HepG2 (cell line): ENCODE measurements at regions not wholly inside any gene's neighbourhood (a gene's known extent, or its start where the extent isn't known, plus 50 kb on each side); places are given as distances from the start of the nearest gene placed in this dataset.

ENCODE experiments used
- ATAC-seq: fragments of 200-7000 bp; cut with Tn5 transposase; 3 replicates; pipeline ENCODE4 v1.9.1; 2020; ENCODE audit warnings: mild to moderate bottlenecking, moderate library complexity
- BruUV-seq: library from RNA; stranded (reverse); fragments of 400-500 nt; replicated peaks from 2 replicates; lab custom pipeline; 2021; lab: Mats Ljungman, UMichigan
- CTCF ChIA-PET: fragments of 300-600 bp; formaldehyde crosslinking; extraction: SDS; loops from one replicate; lab custom pipeline; 2021; ENCODE audit warnings: low total read pairs, inconsistent platforms, low intra/inter-chr PET ratio; lab: Yijun Ruan, JAX
- POLR2A ChIA-PET: fragments of 350-600 bp; sonication (Branson Sonifier 250); formaldehyde crosslinking; loops from one replicate; lab custom pipeline; 2020; ENCODE audit warnings: antibody characterized with exemption, inconsistent platforms; lab: Yijun Ruan, JAX
- DNase-seq: peaks from one replicate; pipeline ENCODE4 v3.0.0-alpha.2; 2015; ENCODE audit warnings: low spot score
- FAIRE-seq: peaks from 3 replicates; lab custom pipeline; 2011; peaks lifted over from hg19 to GRCh38; lab: Jason Lieb, UNC
- H2AFZ ChIP-seq: one replicate; pipeline ENCODE4 v1.6.1; 2011; ENCODE audit warnings: low read length, inconsistent platforms
- H3K27ac ChIP-seq: fragments of 300-600 bp; 3 replicates; pipeline ENCODE4 v1.8.0; 2011; ENCODE audit warnings: mixed run types, mild to moderate bottlenecking, mixed read lengths, low read length, inconsistent platforms; ENCODE audit not compliant: insufficient read depth; ENCODE audit errors: extremely low read length
- H3K27me3 ChIP-seq, 2 experiments: fragments of 200-600 bp in 1 of 2; 2 replicates in 1 of 2; 3 replicates in 1 of 2; pipeline versions ENCODE4 v1.6.0 to v1.8.0; 2011; ENCODE audit warnings: low read length in 2 of 2, mild to moderate bottlenecking in 2 of 2, moderate library complexity in 2 of 2, inconsistent platforms in 1 of 2; ENCODE audit not compliant: insufficient read depth in 2 of 2, control insufficient read depth in 1 of 2
- H3K36me3 ChIP-seq, 2 experiments: fragments of 200-600 bp in 1 of 2; replicated peaks in 1 of 2; 2 replicates in 1 of 2; 3 replicates in 1 of 2; pipeline versions ENCODE4 v1.5.1 to v1.8.0; 2011; ENCODE audit warnings: low read length in 2 of 2, inconsistent platforms in 1 of 2; ENCODE audit not compliant: insufficient read depth in 2 of 2, control insufficient read depth in 1 of 2
- H3K4me1 ChIP-seq: 2 replicates; pipeline ENCODE4 v1.5.1; 2012; ENCODE audit warnings: low read length, inconsistent platforms; ENCODE audit not compliant: insufficient read depth
- H3K4me2 ChIP-seq: 2 replicates; pipeline ENCODE4 v1.6.0; 2011; ENCODE audit warnings: low read depth, low read length, inconsistent platforms
- H3K4me3 ChIP-seq, 3 experiments: fragments of 200-600 bp in 1 of 3; sonication (generic), shearing (Covaris generic) in 1 of 3; replicated peaks in 1 of 3; 2 replicates each; pipeline ENCODE4 v1.5.1; 2011 to 2016; ENCODE audit warnings: low read length in 3 of 3, inconsistent platforms in 2 of 3, low read depth in 2 of 3, mild to moderate bottlenecking in 2 of 3, control low read depth in 1 of 3, mixed read lengths in 1 of 3; ENCODE audit not compliant: insufficient read depth in 1 of 3
- H3K79me2 ChIP-seq: one replicate; pipeline ENCODE4 v1.6.1; 2011; ENCODE audit warnings: low read length, inconsistent platforms; ENCODE audit not compliant: insufficient read depth
- H3K9ac ChIP-seq: 2 replicates; pipeline ENCODE4 v1.6.0; 2011; ENCODE audit warnings: mild to moderate bottlenecking, low read depth, low read length, inconsistent platforms; ENCODE audit not compliant: insufficient read depth
- H3K9me3 ChIP-seq: 2 replicates; pipeline ENCODE4 v1.5.1; 2012; ENCODE audit warnings: mild to moderate bottlenecking, low read length
- H4K20me1 ChIP-seq: 2 replicates; pipeline ENCODE4 v1.6.0; 2011; ENCODE audit warnings: inconsistent platforms, mild to moderate bottlenecking, low read length, moderate library complexity; ENCODE audit not compliant: insufficient read depth
- ASH2L ChIP-seq: fragments of 300-600, 200-600 bp; sonication (generic); IDR thresholded peaks from 2 replicates; pipeline ENCODE4 v1.7.0; 2017; ENCODE audit warnings: low read depth, mild to moderate bottlenecking, moderate library complexity, mixed read lengths, low read length; ENCODE audit not compliant: insufficient read length
- ATF7 ChIP-seq, 2 experiments: fragments of 450-650 bp in 1 of 2; sonication (generic) in 1 of 2; formaldehyde crosslinking in 1 of 2; IDR thresholded peaks; 2 replicates each; pipeline versions ENCODE4 v1.4.0 to v1.6.1; 2016 to 2020; ENCODE audit warnings: antibody characterized with exemption in 1 of 2, mild to moderate bottlenecking in 1 of 2, missing genetic modification reagents in 1 of 2
- ERF ChIP-seq: IDR thresholded peaks from 2 replicates; pipeline ENCODE4 v1.6.1; 2018; ENCODE audit warnings: missing biosample characterization, missing genetic modification reagents
- LCORL ChIP-seq, 2 experiments: fragments of 450-650 bp in 1 of 2; sonication (generic) in 1 of 2; formaldehyde crosslinking in 1 of 2; IDR thresholded peaks; 2 replicates each; pipeline versions ENCODE4 v1.5.0 to v1.6.1; 2017 to 2020; ENCODE audit warnings: antibody characterized with exemption in 1 of 2, missing genetic modification reagents in 1 of 2
- NR3C1 ChIP-seq: sonication (generic); formaldehyde crosslinking; IDR thresholded peaks from 2 replicates; pipeline ENCODE4 v1.4.0; 2020; ENCODE audit warnings: missing genetic modification reagents
- ZFP37 ChIP-seq: sonication (generic); formaldehyde crosslinking; IDR thresholded peaks from 2 replicates; pipeline ENCODE4 v1.4.0; 2020; ENCODE audit warnings: missing genetic modification reagents, borderline replicate concordance
- ZNF790 ChIP-seq: sonication (generic); formaldehyde crosslinking; IDR thresholded peaks from 2 replicates; pipeline ENCODE4 v1.8.0; 2022; ENCODE audit warnings: missing genetic modification reagents, mild to moderate bottlenecking, borderline replicate concordance
- ZNF839 ChIP-seq: sonication (generic); formaldehyde crosslinking; IDR thresholded peaks from 2 replicates; pipeline ENCODE4 v1.4.0; 2020; ENCODE audit warnings: missing genetic modification reagents, mild to moderate bottlenecking, borderline replicate concordance
- WGBS: methylation state at CpG from one replicate; pipeline ENCODE4 v1.1.6; 2017; ENCODE audit warnings: low lambda C conversion rate; 5-methylcytosine and 5-hydroxymethylcytosine counted together
- in situ Hi-C: cut with HindIII; loops from 2 replicates; pipeline ENCODE4 v1.10.0; 2017; ENCODE audit warnings: low pct_unique_long_range_greater_than_20kb; ENCODE audit not compliant: extremely low pct_ligation_motif_present
- intact Hi-C: fragments of 100-400 bp; cut with micrococcal nuclease; formaldehyde crosslinking; loops from one replicate; pipeline ENCODE4 v1.10.0; 2022; ENCODE audit not compliant: unreplicated experiment
- TF ChIP-seq, protein P1 (sequence below): sonication (generic); formaldehyde crosslinking; IDR thresholded peaks from 2 replicates; pipeline ENCODE4 v1.4.0; 2020; ENCODE audit warnings: mild to moderate bottlenecking, missing genetic modification reagents
- TF ChIP-seq, protein P2 (sequence below): sonication (generic); formaldehyde crosslinking; IDR thresholded peaks from 2 replicates; pipeline ENCODE4 v1.5.0; 2020; ENCODE audit warnings: missing genetic modification reagents, mild to moderate bottlenecking, borderline replicate concordance
- TF ChIP-seq, protein P3 (sequence below): sonication (generic); formaldehyde crosslinking; IDR thresholded peaks from 2 replicates; pipeline ENCODE4 v1.4.0; 2020; ENCODE audit warnings: missing genetic modification reagents
- TF ChIP-seq, protein P4 (sequence below): sonication (generic); formaldehyde crosslinking; IDR thresholded peaks from 2 replicates; pipeline ENCODE4 v1.5.1; 2020; ENCODE audit warnings: mild to moderate bottlenecking, moderate library complexity, missing genetic modification reagents

DNA sequence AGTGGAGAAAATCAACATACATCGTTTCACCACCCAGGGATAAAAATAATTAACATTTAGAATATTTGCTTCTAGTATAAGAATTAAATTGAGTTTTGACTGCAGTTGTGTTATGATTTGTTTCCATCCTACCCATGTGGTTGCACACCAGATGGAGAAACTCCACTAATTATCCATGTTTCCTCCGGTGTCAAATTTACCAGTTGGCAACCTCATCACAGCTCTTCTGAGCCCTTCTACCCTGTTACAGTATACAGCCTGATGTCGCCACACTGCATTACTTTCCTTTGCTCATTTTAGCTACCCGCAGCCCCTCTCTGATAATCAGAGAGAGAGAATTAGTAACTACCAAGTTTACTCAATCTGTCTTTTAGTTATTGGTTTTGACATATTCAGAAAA lies 411.2 kb downstream of the DTHD1 start (continued):
- no peak for TF ChIP-seq NR3C1
- TF ChIP-seq, protein P1, sequence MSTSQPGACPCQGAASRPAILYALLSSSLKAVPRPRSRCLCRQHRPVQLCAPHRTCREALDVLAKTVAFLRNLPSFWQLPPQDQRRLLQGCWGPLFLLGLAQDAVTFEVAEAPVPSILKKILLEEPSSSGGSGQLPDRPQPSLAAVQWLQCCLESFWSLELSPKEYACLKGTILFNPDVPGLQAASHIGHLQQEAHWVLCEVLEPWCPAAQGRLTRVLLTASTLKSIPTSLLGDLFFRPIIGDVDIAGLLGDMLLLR: no peak
- no peak for TF ChIP-seq ERF (CRISPR knock-in tag)

DNA sequence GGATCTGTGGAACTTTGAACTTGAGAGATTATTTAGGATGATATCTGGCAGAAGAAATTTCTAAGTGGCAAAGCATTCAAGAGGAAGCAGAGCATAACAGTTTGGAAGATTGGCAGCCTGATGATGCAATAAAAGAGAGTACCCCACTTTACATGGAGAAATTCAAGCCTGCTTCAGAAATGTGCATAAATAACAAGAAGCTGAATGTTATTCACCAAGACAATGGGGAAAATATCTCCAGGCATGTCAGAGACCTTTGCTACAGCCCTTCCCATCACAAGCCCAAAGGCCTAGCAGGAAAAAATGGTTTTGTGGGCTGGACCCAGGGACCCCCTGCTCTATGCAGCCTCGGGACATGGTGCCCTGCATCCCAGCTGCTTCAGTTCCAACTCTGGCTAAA lies 420.8 kb downstream of the DTHD1 start:
- intact Hi-C loops: no loop called here
- Histone ChIP-seq H3K27ac (no peak overlapping the region), H3K4me3 (no peak overlapping the region), H3K4me1 (no peaks in the 10 kb centered on the region), H3K36me3 (no peaks in the 10 kb centered on the region), H3K27me3 (no peaks in the 10 kb centered on the region; a peak in 1 of 5 replicates), H3K9ac (no peak overlapping the region), H4K20me1 (no peaks in the 10 kb centered on the region), H3K4me2 (no peak overlapping the region), H3K9me3 (peaks cover 42% of the 10 kb centered on the region), H2AFZ (no peak overlapping the region), H3K79me2 (no peaks in the 10 kb centered on the region)
- no peak for TF ChIP-seq LCORL (IDR thresholded peaks at IDR 0.05)
- TF ChIP-seq LCORL (CRISPR knock-in tag; IDR thresholded peaks at IDR 0.05): no peak
- TF ChIP-seq ATF7 (IDR thresholded peaks at IDR 0.05): peak; percentile 7; the same call in 1 of the 2 replicates
- TF ChIP-seq ATF7 (CRISPR knock-in tag; IDR thresholded peaks at IDR 0.05): no peak
- POLR2A ChIA-PET: no interaction called here
- ATAC-seq (no peak), DNase-seq (no peak), FAIRE-seq (no peak)
- in situ Hi-C loops: no loop called here
- 0% methylated on average over 1 of the region's 1 CpG for WGBS
- CTCF ChIA-PET: no interaction called here
- no TSS peak for BruUV-seq

DNA sequence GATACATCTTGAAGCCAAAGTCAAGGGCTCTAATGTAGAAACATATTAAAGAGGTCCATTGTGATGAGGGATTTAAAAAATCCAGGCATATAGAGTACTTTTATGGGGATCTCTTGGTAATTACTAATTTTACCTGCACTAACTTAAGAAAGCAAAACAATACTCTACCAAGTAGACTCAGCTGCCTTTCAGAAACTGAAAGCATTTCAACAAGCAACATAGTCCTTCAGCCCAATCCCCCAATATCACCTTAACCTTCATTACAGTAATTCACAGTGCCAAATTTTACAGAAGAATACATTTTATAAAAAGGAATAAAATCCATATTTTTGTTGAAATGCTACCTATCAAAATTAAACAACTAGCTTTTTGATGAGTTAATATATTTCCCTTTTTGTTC lies 422.9 kb downstream of the DTHD1 start:
- H3K27ac ChIP-seq: no peak overlapping the region
- intact Hi-C loops (no loop called here), in situ Hi-C loops (no loop called here)
- no peak overlapping the region for H3K4me2 ChIP-seq
- DNase-seq: no peak
- FAIRE-seq: no peak
- H4K20me1 ChIP-seq: no peaks in the 10 kb centered on the region
- peaks cover 42% of the 10 kb centered on the region for H3K9me3 ChIP-seq
- ChIA-PET CTCF (no interaction called here), POLR2A (no interaction called here)
- no TSS peak for BruUV-seq
- H2AFZ ChIP-seq: no peak overlapping the region
- H3K4me3 ChIP-seq: no peak overlapping the region
- ATAC-seq: no peak
- no peaks in the 10 kb centered on the region for H3K4me1 ChIP-seq
- no peaks in the 10 kb centered on the region for H3K79me2 ChIP-seq
- no peaks in the 10 kb centered on the region; a peak in 1 of 5 replicates for H3K27me3 ChIP-seq
- no peaks in the 10 kb centered on the region for H3K36me3 ChIP-seq
- no peak overlapping the region for H3K9ac ChIP-seq
- no peak for TF ChIP-seq ZNF790 (CRISPR knock-in tag)
- TF ChIP-seq, protein P2, sequence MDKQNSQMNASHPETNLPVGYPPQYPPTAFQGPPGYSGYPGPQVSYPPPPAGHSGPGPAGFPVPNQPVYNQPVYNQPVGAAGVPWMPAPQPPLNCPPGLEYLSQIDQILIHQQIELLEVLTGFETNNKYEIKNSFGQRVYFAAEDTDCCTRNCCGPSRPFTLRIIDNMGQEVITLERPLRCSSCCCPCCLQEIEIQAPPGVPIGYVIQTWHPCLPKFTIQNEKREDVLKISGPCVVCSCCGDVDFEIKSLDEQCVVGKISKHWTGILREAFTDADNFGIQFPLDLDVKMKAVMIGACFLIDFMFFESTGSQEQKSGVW (CRISPR knock-in tag): no peak
- TF ChIP-seq, protein P3, sequence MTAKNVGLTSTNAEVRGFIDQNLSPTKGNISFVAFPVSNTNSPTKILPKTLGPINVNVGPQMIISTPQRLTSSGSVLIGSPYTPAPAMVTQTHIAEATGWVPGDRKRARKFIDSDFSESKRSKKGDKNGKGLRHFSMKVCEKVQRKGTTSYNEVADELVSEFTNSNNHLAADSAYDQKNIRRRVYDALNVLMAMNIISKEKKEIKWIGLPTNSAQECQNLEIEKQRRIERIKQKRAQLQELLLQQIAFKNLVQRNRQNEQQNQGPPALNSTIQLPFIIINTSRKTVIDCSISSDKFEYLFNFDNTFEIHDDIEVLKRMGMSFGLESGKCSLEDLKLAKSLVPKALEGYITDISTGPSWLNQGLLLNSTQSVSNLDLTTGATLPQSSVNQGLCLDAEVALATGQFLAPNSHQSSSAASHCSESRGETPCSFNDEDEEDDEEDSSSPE (CRISPR knock-in tag): no peak
- TF ChIP-seq, protein P4, sequence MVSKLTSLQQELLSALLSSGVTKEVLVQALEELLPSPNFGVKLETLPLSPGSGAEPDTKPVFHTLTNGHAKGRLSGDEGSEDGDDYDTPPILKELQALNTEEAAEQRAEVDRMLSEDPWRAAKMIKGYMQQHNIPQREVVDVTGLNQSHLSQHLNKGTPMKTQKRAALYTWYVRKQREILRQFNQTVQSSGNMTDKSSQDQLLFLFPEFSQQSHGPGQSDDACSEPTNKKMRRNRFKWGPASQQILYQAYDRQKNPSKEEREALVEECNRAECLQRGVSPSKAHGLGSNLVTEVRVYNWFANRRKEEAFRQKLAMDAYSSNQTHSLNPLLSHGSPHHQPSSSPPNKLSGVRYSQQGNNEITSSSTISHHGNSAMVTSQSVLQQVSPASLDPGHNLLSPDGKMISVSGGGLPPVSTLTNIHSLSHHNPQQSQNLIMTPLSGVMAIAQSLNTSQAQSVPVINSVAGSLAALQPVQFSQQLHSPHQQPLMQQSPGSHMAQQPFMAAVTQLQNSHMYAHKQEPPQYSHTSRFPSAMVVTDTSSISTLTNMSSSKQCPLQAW: no peak
- TF ChIP-seq ASH2L: no peak
- no peak for TF ChIP-seq ZFP37 (CRISPR knock-in tag)
- no peak for TF ChIP-seq ZNF839
